MCF 10A (cell line): ENCODE measurements at regions not wholly inside any gene's neighbourhood (a gene's known extent, or its start where the extent isn't known, plus 50 kb on each side); places are given as distances from the start of the nearest gene placed in this dataset.

Experiments used
- BruUV-seq: library from RNA; stranded (reverse); fragments of 400-500 nt; replicated peaks from 2 replicates; lab custom pipeline; 2021; lab: Mats Ljungman, UMichigan
- CTCF ChIA-PET: fragments of 300-600 bp; sonication (Branson Sonifier 250); formaldehyde crosslinking; extraction: SDS; loops from one replicate; lab custom pipeline; 2021; ENCODE audit warnings: antibody characterized with exemption, inconsistent platforms; lab: Yijun Ruan, JAX
- POLR2A ChIA-PET: fragments of 300-600, 350-650 bp; sonication (Branson Sonifier 250); formaldehyde crosslinking; extraction: SDS; loops from one replicate; lab custom pipeline; 2020; ENCODE audit warnings: antibody characterized with exemption, inconsistent platforms; lab: Yijun Ruan, JAX
- DNase-seq: peaks from one replicate; pipeline ENCODE4 v3.0.0-alpha.2; 2018; ENCODE audit not compliant: unreplicated experiment
- H3K27ac Mint-ChIP-seq: one replicate; pipeline ENCODE4 v1.8.0; 2022; ENCODE audit warnings: mild to moderate bottlenecking, low read depth, mixed read lengths; ENCODE audit not compliant: unreplicated experiment
- H3K27me3 Mint-ChIP-seq: one replicate; pipeline ENCODE4 v1.8.0; 2022; ENCODE audit warnings: mixed read lengths; ENCODE audit not compliant: insufficient read depth, unreplicated experiment
- H3K36me3 Mint-ChIP-seq: one replicate; pipeline ENCODE4 v1.8.0; 2022; ENCODE audit warnings: mild to moderate bottlenecking, moderate library complexity, mixed read lengths; ENCODE audit not compliant: insufficient read depth, unreplicated experiment
- H3K4me1 Mint-ChIP-seq: one replicate; pipeline ENCODE4 v1.8.0; 2022; ENCODE audit warnings: mixed read lengths; ENCODE audit not compliant: insufficient read depth, unreplicated experiment
- H3K4me3 Mint-ChIP-seq: one replicate; pipeline ENCODE4 v1.8.0; 2022; ENCODE audit warnings: mild to moderate bottlenecking, moderate library complexity, mixed read lengths; ENCODE audit not compliant: unreplicated experiment
- H3K9me3 Mint-ChIP-seq: one replicate; pipeline ENCODE4 v1.8.0; 2022; ENCODE audit warnings: mixed read lengths; ENCODE audit not compliant: unreplicated experiment
- intact Hi-C: fragments of 100-400 bp; cut with micrococcal nuclease; formaldehyde crosslinking; loops from 2 replicates; pipeline ENCODE4 v1.14.1; 2022
- TF ChIP-seq, protein P1 (sequence below): fragments of 200-600 bp; IDR thresholded peaks from one replicate; pipeline ENCODE4 v1.8.0; 2022; ENCODE audit warnings: antibody characterized with exemption, mild to moderate bottlenecking; ENCODE audit not compliant: unreplicated experiment

DNA sequence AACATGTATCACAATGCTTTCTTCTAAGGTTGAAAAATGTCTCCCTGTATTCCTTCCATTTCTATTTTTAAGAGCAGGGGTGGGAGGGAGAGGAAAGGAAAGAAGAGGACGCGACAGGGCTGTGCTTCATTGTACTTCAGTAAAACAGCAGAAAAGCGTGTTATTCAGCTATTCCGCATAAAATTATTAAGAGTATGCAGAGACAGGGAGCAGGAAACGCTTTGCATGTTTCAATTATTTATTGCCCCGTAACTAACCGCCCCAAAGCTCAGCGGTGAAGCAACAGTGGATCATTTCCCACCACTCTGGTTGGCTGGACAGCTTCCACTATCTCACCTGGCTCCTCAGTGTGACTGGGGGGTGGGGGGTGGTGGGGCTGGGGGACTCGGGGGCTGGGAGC, 188.9 kb downstream of the TTLL2 start:
- intact Hi-C loops: no loop called here
- H3K4me1 Mint-ChIP-seq: no peaks in the 10 kb centered on the region
- H3K36me3 Mint-ChIP-seq: no peaks in the 10 kb centered on the region
- POLR2A ChIA-PET: no interaction called here
- BruUV-seq: no TSS peak
- peaks cover 21% of the 10 kb centered on the region for H3K27me3 Mint-ChIP-seq
- H3K27ac Mint-ChIP-seq: no peak overlapping the region
- no peaks in the 10 kb centered on the region for H3K9me3 Mint-ChIP-seq
- no peak for DNase-seq
- CTCF ChIA-PET: no interaction called here
- TF ChIP-seq, protein P1, sequence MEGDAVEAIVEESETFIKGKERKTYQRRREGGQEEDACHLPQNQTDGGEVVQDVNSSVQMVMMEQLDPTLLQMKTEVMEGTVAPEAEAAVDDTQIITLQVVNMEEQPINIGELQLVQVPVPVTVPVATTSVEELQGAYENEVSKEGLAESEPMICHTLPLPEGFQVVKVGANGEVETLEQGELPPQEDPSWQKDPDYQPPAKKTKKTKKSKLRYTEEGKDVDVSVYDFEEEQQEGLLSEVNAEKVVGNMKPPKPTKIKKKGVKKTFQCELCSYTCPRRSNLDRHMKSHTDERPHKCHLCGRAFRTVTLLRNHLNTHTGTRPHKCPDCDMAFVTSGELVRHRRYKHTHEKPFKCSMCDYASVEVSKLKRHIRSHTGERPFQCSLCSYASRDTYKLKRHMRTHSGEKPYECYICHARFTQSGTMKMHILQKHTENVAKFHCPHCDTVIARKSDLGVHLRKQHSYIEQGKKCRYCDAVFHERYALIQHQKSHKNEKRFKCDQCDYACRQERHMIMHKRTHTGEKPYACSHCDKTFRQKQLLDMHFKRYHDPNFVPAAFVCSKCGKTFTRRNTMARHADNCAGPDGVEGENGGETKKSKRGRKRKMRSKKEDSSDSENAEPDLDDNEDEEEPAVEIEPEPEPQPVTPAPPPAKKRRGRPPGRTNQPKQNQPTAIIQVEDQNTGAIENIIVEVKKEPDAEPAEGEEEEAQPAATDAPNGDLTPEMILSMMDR: no peak
- no peak overlapping the region for H3K4me3 Mint-ChIP-seq

DNA sequence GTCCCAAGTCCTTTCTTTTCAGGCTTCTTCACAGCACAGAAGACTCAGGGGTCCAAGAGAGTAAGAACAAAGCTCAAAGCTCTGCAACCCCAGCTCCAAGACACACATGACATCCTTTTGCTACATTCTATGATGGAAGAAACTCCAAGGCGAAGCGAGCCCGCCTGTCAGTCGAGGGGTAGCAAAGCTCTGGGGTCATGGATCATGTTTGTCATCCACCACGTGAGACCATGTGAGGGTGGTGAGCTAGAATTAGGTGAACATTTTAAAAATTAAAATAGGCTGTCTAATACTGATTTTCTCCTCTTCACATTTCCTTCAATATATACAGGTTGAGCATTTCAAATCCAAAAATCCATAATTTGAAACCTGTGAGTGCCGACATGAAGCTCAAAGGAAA, 189.6 kb downstream of the TTLL2 start:
- TF ChIP-seq, protein P1: no peak
- peaks cover 20% of the 10 kb centered on the region for H3K27me3 Mint-ChIP-seq
- H3K4me3 Mint-ChIP-seq: no peak overlapping the region
- ChIA-PET POLR2A (no interaction called here), CTCF (no interaction called here)
- H3K36me3 Mint-ChIP-seq: no peaks in the 10 kb centered on the region
- intact Hi-C loops: no loop called here
- H3K27ac Mint-ChIP-seq: no peak overlapping the region
- H3K9me3 Mint-ChIP-seq: no peaks in the 10 kb centered on the region
- BruUV-seq: no TSS peak
- DNase-seq: no peak
- H3K4me1 Mint-ChIP-seq: no peaks in the 10 kb centered on the region

DNA sequence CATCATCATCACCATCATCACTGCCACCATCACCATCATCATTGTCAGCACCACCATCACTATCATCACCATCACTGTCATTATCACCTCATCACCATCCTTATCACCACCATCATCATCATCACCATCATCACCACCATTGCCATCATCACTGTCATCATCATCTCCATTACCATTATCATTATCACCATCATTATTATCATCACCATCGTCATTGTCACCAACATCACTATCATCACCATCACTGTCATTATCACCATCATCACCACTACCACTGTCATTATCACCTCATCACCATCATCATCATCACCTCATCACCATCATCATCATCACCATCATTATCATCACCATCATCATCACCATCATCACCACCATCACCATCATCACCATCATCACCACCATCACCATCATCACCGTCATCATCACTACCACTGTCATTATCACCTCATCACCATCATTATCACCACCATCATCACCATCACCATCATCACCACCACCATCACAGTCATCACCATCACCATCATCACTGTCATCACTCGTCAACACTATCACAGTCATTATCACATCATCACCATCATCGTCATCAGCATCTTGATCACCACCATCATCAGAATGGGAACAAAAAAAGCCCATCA, 191.1 kb downstream of the TTLL2 start:
- ChIA-PET CTCF (no interaction called here), POLR2A (no interaction called here)
- TF ChIP-seq, protein P1: no peak
- Mint-ChIP-seq H3K27ac (no peak overlapping the region), H3K27me3 (peaks cover 30% of the 10 kb centered on the region), H3K4me1 (no peaks in the 10 kb centered on the region), H3K9me3 (no peaks in the 10 kb centered on the region), H3K36me3 (no peaks in the 10 kb centered on the region), H3K4me3 (no peak overlapping the region)
- intact Hi-C loops: no loop called here
- no peak for DNase-seq
- no TSS peak for BruUV-seq

DNA sequence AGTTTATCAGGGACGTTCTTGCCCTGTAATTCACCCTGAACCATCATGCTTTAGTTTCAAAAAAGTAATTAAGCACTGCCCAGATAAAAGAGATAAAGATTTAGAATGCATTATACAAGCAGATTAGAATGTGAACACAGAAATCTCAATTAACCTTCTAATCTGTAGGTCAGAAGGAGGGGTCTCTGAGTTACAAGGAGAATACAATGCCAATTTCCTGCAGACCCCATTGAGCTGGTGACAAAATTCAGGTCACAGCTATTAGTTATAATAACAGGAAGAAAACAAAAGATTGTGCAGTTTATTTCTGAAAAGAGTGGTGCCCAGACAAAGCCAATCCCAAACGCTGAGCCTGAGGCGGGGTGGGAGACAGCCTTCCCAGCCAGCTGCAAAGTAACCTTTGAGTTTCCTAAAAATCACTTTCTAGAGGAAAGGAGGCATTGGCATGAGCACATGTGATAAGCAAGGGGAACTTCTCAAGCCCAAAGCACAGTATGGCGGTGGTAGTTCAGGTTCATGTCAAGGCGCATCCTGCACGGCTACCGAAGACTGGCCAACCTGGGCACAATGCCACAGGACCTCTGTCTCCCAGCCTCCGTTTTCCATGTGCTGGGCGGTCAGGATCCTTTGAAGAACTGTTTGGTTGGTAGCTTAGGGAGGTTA, 192.5 kb downstream of the TTLL2 start:
- CTCF ChIA-PET: interaction anchor here (0.6 to 0.7 kb wide), 2 partner anchors 18 to 322 kb away, joined by 3 to 4 read pairs; no protein-coding TSS in a partner anchor
- no TSS peak for BruUV-seq
- Mint-ChIP-seq H3K27ac (no peak overlapping the region), H3K36me3 (no peaks in the 10 kb centered on the region), H3K27me3 (peaks cover 44% of the 10 kb centered on the region), H3K9me3 (no peaks in the 10 kb centered on the region), H3K4me3 (no peak overlapping the region), H3K4me1 (no peaks in the 10 kb centered on the region)
- intact Hi-C loops: no loop called here
- TF ChIP-seq, protein P1: no peak
- DNase-seq: no peak
- POLR2A ChIA-PET: no interaction called here
